ENCODE measurements at regions not wholly inside any gene's neighbourhood (a gene's known extent, or its start where the extent isn't known, plus 50 kb on each side); places are given as distances from the start of the nearest gene placed in this dataset.

DNA sequence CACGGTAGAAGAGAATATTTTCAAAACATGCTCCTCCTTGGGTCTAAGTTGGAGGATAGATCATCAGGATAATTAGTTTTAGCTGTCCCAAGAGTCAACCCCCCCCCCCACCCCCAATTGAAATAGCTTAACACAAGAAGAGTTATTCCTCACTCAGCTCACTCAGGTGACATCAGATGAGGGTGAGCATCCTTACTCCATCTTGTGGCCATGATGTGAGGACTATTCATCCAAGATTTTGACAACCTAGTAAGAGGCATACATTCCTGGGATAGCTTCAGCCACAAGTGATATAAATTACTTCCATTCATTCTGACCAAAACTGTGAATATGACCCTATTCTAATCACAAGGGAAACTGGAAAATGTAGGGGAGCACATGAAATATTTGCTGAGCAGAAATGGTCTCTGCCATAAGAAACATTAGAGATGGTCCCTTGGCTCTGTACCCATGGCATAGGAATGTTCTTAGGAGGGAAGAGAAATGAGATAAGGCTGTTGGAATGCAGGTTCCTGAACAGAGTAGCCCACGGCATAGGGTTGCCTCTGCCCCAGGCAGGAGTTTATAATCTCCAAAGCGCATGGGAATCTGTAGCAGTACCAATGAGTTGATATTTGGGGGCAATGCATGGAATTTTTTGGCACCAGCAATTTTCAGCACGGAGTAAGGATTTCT, 257.2 kb downstream of the CYRIA start:
- TF ChIP-seq, protein P1, sequence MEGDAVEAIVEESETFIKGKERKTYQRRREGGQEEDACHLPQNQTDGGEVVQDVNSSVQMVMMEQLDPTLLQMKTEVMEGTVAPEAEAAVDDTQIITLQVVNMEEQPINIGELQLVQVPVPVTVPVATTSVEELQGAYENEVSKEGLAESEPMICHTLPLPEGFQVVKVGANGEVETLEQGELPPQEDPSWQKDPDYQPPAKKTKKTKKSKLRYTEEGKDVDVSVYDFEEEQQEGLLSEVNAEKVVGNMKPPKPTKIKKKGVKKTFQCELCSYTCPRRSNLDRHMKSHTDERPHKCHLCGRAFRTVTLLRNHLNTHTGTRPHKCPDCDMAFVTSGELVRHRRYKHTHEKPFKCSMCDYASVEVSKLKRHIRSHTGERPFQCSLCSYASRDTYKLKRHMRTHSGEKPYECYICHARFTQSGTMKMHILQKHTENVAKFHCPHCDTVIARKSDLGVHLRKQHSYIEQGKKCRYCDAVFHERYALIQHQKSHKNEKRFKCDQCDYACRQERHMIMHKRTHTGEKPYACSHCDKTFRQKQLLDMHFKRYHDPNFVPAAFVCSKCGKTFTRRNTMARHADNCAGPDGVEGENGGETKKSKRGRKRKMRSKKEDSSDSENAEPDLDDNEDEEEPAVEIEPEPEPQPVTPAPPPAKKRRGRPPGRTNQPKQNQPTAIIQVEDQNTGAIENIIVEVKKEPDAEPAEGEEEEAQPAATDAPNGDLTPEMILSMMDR (IDR thresholded peaks at IDR 0.05): no peak
- TF ChIP-seq POLR2A (IDR thresholded peaks at IDR 0.05): no peak
